ENCODE measurements at regions not wholly inside any gene's neighbourhood (a gene's known extent, or its start where the extent isn't known, plus 50 kb on each side); places are given as distances from the start of the nearest gene placed in this dataset.

GRCh38 chr4:119823045-119823444 lies 194.4 kb upstream of the PDE5A start:
- TF ChIP-seq EP300 (IDR thresholded peaks at IDR 0.05; ENCODE audit: low read length) (no peak), REST (IDR thresholded peaks at IDR 0.05; ENCODE audit: borderline replicate concordance) (no peak), REST (CRISPR knock-in tag; IDR thresholded peaks at IDR 0.05; ENCODE audit: low read depth) (no peak), NFIC (IDR thresholded peaks at IDR 0.05) (no peak), ZBTB49 (CRISPR knock-in tag; IDR thresholded peaks at IDR 0.05; ENCODE audit: borderline replicate concordance) (no peak), STAT6 (CRISPR knock-in tag; IDR thresholded peaks at IDR 0.05) (no peak), RB1 (IDR thresholded peaks at IDR 0.05; ENCODE audit: low read depth) (no peak), ZNF780A (CRISPR knock-in tag; IDR thresholded peaks at IDR 0.05) (no peak), CTCF (IDR thresholded peaks at IDR 0.05 in 2 of 3, conservative IDR thresholded peaks at IDR 0.05 in 1 of 3; ENCODE audit: insufficient read depth in 2 of 3, low read depth in 1 of 3, low read length in 3 of 3) (no peak), POLR2AphosphoS5 (IDR thresholded peaks at IDR 0.05; ENCODE audit: control insufficient read depth, insufficient read depth, low read depth, low read length) (no peak), CBX8 (IDR thresholded peaks at IDR 0.05; ENCODE audit: borderline replicate concordance, extremely low read depth, low read depth, low read length, poor library complexity, severe bottlenecking) (no peak), ZNF263 (CRISPR knock-in tag; IDR thresholded peaks at IDR 0.05; ENCODE audit: borderline replicate concordance) (no peak)

Data from K562 (cell line).